ENCODE measurements at regions not wholly inside any gene's neighbourhood (a gene's known extent, or its start where the extent isn't known, plus 50 kb on each side); places are given as distances from the start of the nearest gene placed in this dataset.

DNA sequence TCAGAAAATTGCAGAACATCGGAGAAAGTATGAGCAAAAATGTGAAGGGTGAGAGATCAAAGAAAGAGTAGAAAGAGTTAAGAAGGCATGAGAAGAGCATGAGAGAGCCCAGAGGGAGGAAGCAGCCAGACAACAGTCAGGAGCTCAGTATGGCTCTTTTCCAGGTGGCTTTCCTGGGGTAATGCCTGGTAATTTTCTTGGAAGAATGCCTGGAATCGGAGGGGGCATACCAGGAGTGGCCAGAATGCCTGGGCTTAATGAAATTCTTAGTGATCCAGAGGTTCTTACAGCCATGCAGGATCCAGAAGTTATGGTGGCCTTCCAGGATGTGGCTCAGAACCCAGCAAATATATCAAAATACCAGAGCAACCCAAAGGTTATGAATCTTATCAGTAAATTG lies 271.8 kb upstream of the TFPI start:
- peaks cover 5% of the 10 kb centered on the region for H3K9me3 Mint-ChIP-seq
- no peaks in the 10 kb centered on the region for H3K4me1 Mint-ChIP-seq
- H3K4me2 ChIP-seq, result no peak overlapping the region
- no peaks in the 10 kb centered on the region for H4K20me1 ChIP-seq (replicated peaks; ENCODE audit: insufficient read depth)
- no peak for ATAC-seq
- no peak overlapping the region for H3K4me3 ChIP-seq
- H3K79me2 ChIP-seq (replicated peaks; ENCODE audit: insufficient read depth), result no peaks in the 10 kb centered on the region
- H2AFZ ChIP-seq, result no peak overlapping the region
- no peaks in the 10 kb centered on the region for H3K27me3 Mint-ChIP-seq (ENCODE audit: insufficient read depth, low read depth, poor library complexity)
- no peaks in the 10 kb centered on the region for H3K27me3 ChIP-seq (ENCODE audit: insufficient read depth)
- no peak overlapping the region for H3K4me3 Mint-ChIP-seq
- no peak overlapping the region for H3K27ac ChIP-seq (ENCODE audit: low read depth)
- no peaks in the 10 kb centered on the region; the same call in 1 of the 2 replicates for H3K36me3 ChIP-seq (ENCODE audit: insufficient read depth)
- 0 out of 2 replicates have a peak, but pooled peaks cover 3% of the 10 kb centered on the region for H3K9me2 ChIP-seq (ENCODE audit: insufficient read depth)
- no peaks in the 10 kb centered on the region for H3F3A ChIP-seq (replicated peaks; ENCODE audit: low read depth)
- TF ChIP-seq, protein P1, sequence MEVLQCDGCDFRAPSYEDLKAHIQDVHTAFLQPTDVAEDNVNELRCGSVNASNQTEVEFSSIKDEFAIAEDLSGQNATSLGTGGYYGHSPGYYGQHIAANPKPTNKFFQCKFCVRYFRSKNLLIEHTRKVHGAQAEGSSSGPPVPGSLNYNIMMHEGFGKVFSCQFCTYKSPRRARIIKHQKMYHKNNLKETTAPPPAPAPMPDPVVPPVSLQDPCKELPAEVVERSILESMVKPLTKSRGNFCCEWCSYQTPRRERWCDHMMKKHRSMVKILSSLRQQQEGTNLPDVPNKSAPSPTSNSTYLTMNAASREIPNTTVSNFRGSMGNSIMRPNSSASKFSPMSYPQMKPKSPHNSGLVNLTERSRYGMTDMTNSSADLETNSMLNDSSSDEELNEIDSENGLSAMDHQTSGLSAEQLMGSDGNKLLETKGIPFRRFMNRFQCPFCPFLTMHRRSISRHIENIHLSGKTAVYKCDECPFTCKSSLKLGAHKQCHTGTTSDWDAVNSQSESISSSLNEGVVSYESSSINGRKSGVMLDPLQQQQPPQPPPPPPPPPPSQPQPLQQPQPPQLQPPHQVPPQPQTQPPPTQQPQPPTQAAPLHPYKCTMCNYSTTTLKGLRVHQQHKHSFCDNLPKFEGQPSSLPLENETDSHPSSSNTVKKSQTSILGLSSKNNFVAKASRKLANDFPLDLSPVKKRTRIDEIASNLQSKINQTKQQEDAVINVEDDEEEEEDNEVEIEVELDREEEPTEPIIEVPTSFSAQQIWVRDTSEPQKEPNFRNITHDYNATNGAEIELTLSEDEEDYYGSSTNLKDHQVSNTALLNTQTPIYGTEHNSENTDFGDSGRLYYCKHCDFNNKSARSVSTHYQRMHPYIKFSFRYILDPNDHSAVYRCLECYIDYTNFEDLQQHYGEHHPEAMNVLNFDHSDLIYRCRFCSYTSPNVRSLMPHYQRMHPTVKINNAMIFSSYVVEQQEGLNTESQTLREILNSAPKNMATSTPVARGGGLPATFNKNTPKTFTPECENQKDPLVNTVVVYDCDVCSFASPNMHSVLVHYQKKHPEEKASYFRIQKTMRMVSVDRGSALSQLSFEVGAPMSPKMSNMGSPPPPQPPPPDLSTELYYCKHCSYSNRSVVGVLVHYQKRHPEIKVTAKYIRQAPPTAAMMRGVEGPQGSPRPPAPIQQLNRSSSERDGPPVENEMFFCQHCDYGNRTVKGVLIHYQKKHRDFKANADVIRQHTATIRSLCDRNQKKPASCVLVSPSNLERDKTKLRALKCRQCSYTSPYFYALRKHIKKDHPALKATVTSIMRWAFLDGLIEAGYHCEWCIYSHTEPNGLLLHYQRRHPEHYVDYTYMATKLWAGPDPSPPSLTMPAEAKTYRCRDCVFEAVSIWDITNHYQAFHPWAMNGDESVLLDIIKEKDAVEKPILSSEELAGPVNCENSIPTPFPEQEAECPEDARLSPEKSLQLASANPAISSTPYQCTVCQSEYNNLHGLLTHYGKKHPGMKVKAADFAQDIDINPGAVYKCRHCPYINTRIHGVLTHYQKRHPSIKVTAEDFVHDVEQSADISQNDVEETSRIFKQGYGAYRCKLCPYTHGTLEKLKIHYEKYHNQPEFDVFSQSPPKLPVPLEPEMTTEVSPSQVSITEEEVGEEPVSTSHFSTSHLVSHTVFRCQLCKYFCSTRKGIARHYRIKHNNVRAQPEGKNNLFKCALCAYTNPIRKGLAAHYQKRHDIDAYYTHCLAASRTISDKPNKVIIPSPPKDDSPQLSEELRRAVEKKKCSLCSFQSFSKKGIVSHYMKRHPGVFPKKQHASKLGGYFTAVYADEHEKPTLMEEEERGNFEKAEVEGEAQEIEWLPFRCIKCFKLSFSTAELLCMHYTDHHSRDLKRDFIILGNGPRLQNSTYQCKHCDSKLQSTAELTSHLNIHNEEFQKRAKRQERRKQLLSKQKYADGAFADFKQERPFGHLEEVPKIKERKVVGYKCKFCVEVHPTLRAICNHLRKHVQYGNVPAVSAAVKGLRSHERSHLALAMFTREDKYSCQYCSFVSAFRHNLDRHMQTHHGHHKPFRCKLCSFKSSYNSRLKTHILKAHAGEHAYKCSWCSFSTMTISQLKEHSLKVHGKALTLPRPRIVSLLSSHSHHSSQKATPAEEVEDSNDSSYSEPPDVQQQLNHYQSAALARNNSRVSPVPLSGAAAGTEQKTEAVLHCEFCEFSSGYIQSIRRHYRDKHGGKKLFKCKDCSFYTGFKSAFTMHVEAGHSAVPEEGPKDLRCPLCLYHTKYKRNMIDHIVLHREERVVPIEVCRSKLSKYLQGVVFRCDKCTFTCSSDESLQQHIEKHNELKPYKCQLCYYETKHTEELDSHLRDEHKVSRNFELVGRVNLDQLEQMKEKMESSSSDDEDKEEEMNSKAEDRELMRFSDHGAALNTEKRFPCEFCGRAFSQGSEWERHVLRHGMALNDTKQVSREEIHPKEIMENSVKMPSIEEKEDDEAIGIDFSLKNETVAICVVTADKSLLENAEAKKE (CRISPR knock-in tag; IDR thresholded peaks at IDR 0.05), result no peak
- TF ChIP-seq JUNB (IDR thresholded peaks at IDR 0.05; ENCODE audit: unreplicated experiment) (no peak), STAT1 (IDR thresholded peaks at IDR 0.05; ENCODE audit: unreplicated experiment) (no peak), ZNF331 (CRISPR knock-in tag; IDR thresholded peaks at IDR 0.05; ENCODE audit: low read depth) (no peak), NANOG (IDR thresholded peaks at IDR 0.05; ENCODE audit: borderline replicate concordance) (no peak), EZH2 (IDR thresholded peaks at IDR 0.05; ENCODE audit: low read depth, unreplicated experiment) (no peak), ZNF114 (CRISPR knock-in tag; IDR thresholded peaks at IDR 0.05) (no peak), CREB1 (CRISPR knock-in tag; IDR thresholded peaks at IDR 0.05; ENCODE audit: low read depth) (no peak), EZH2phosphoT487 (IDR thresholded peaks at IDR 0.05; ENCODE audit: unreplicated experiment) (no peak), POLR2AphosphoS5 (IDR thresholded peaks at IDR 0.05; ENCODE audit: low read depth) (no peak)
- TF ChIP-seq, protein P2, sequence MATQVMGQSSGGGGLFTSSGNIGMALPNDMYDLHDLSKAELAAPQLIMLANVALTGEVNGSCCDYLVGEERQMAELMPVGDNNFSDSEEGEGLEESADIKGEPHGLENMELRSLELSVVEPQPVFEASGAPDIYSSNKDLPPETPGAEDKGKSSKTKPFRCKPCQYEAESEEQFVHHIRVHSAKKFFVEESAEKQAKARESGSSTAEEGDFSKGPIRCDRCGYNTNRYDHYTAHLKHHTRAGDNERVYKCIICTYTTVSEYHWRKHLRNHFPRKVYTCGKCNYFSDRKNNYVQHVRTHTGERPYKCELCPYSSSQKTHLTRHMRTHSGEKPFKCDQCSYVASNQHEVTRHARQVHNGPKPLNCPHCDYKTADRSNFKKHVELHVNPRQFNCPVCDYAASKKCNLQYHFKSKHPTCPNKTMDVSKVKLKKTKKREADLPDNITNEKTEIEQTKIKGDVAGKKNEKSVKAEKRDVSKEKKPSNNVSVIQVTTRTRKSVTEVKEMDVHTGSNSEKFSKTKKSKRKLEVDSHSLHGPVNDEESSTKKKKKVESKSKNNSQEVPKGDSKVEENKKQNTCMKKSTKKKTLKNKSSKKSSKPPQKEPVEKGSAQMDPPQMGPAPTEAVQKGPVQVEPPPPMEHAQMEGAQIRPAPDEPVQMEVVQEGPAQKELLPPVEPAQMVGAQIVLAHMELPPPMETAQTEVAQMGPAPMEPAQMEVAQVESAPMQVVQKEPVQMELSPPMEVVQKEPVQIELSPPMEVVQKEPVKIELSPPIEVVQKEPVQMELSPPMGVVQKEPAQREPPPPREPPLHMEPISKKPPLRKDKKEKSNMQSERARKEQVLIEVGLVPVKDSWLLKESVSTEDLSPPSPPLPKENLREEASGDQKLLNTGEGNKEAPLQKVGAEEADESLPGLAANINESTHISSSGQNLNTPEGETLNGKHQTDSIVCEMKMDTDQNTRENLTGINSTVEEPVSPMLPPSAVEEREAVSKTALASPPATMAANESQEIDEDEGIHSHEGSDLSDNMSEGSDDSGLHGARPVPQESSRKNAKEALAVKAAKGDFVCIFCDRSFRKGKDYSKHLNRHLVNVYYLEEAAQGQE (IDR thresholded peaks at IDR 0.05; ENCODE audit: unreplicated experiment), result no peak
- TF ChIP-seq, protein P3, sequence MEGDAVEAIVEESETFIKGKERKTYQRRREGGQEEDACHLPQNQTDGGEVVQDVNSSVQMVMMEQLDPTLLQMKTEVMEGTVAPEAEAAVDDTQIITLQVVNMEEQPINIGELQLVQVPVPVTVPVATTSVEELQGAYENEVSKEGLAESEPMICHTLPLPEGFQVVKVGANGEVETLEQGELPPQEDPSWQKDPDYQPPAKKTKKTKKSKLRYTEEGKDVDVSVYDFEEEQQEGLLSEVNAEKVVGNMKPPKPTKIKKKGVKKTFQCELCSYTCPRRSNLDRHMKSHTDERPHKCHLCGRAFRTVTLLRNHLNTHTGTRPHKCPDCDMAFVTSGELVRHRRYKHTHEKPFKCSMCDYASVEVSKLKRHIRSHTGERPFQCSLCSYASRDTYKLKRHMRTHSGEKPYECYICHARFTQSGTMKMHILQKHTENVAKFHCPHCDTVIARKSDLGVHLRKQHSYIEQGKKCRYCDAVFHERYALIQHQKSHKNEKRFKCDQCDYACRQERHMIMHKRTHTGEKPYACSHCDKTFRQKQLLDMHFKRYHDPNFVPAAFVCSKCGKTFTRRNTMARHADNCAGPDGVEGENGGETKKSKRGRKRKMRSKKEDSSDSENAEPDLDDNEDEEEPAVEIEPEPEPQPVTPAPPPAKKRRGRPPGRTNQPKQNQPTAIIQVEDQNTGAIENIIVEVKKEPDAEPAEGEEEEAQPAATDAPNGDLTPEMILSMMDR (conservative IDR thresholded peaks at IDR 0.05; ENCODE audit: low read depth in 2 of 2), result no peak
- TF ChIP-seq, protein P4, sequence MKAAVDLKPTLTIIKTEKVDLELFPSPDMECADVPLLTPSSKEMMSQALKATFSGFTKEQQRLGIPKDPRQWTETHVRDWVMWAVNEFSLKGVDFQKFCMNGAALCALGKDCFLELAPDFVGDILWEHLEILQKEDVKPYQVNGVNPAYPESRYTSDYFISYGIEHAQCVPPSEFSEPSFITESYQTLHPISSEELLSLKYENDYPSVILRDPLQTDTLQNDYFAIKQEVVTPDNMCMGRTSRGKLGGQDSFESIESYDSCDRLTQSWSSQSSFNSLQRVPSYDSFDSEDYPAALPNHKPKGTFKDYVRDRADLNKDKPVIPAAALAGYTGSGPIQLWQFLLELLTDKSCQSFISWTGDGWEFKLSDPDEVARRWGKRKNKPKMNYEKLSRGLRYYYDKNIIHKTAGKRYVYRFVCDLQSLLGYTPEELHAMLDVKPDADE (IDR thresholded peaks at IDR 0.05), result no peak
- H3K36me3 Mint-ChIP-seq (ENCODE audit: low read depth), result peaks cover 9% of the 10 kb centered on the region; the same call in 1 of the 3 replicates
- H3K27ac Mint-ChIP-seq, result no peak overlapping the region
- no peak for DNase-seq (ENCODE audit: low spot score)
- H3K4me1 ChIP-seq (ENCODE audit: insufficient read depth), result no peaks in the 10 kb centered on the region
